Gastrocnemius medialis (tissue), 4 donors: ENCODE measurements at regions not wholly inside any gene's neighbourhood (a gene's known extent, or its start where the extent isn't known, plus 50 kb on each side); places are given as distances from the start of the nearest gene placed in this dataset.

Experiments used
- ATAC-seq, 2 donors: fragments of 150-250 bp; one replicate each; pipeline ENCODE4 v1.9.1; 2016
- DNase-seq, 2 donors: peaks; one replicate each; pipeline ENCODE4 v3.0.0-alpha.2; 2019
- H3K27ac ChIP-seq, 4 donors: fragments of 200-600 bp; sonication (generic); 1 replicate in 1 of 4; 2 replicates in 3 of 4; pipeline ENCODE4 v1.5.1; 2016 to 2018; ENCODE audit warnings: mild to moderate bottlenecking in 2 of 4, moderate library complexity in 1 of 4
- H3K27me3 ChIP-seq, 3 donors: fragments of 200-600 bp; sonication (generic) in 2 of 3; 1 replicate in 1 of 3; 2 replicates in 2 of 3; pipeline versions ENCODE4 v1.5.1 to v1.6.0; 2016 to 2019; ENCODE audit warnings: mild to moderate bottlenecking in 1 of 3, moderate library complexity in 1 of 3
- H3K36me3 ChIP-seq, 2 donors: fragments of 200-600 bp; sonication (generic) in 1 of 2; one replicate each; pipeline ENCODE4 v1.5.1; 2017 to 2018
- H3K4me1 ChIP-seq, 2 donors: fragments of 200-600 bp; sonication (generic) in 1 of 2; one replicate each; pipeline ENCODE4 v1.5.1; 2016 to 2017; ENCODE audit warnings: mild to moderate bottlenecking in 2 of 2
- H3K4me3 ChIP-seq, 4 donors: fragments of 200-600 bp; sonication (generic) in 3 of 4; 1 replicate in 1 of 4; 2 replicates in 3 of 4; pipeline ENCODE4 v1.5.1; 2016 to 2019; ENCODE audit warnings: mild to moderate bottlenecking in 2 of 4
- H3K9me3 ChIP-seq, 3 donors: fragments of 200-600 bp; sonication (generic) in 2 of 3; 1 replicate in 1 of 3; 2 replicates in 2 of 3; pipeline ENCODE4 v1.5.1; 2016 to 2019
- POLR2A ChIP-seq, 2 donors: fragments of 450-650 bp; IDR thresholded peaks; one replicate each; pipeline ENCODE4 v1.6.1; 2017; ENCODE audit warnings: antibody characterized with exemption in 2 of 2, mild to moderate bottlenecking in 2 of 2, moderate library complexity in 2 of 2
- in situ Hi-C, 4 donors: fragments of 200-750 bp; cut with MboI; loops; one replicate each; pipeline versions ENCODE4 v1.15.0 to v1.8.0; 2017; ENCODE audit warnings: low sequenced_read_pairs in 4 of 4
- intact Hi-C: fragments of 100-400 bp; cut with DNase I; formaldehyde crosslinking; loops from one replicate; pipeline ENCODE4 v1.15.1; 2023; ENCODE audit warnings: low total_unique reads
- TF ChIP-seq, protein P1 (sequence below), 5 experiments: fragments of 450-650 bp in 3 of 5; fragments of 200-600 bp in 2 of 5; sonication (generic) in 2 of 5; IDR thresholded peaks in 4 of 5; conservative IDR thresholded peaks in 1 of 5; 1 replicate in 4 of 5; 2 replicates in 1 of 5; pipeline ENCODE4 v1.5.1; 2016 to 2019; ENCODE audit warnings: antibody characterized with exemption in 5 of 5, mild to moderate bottlenecking in 3 of 5, moderate library complexity in 3 of 5

DNA sequence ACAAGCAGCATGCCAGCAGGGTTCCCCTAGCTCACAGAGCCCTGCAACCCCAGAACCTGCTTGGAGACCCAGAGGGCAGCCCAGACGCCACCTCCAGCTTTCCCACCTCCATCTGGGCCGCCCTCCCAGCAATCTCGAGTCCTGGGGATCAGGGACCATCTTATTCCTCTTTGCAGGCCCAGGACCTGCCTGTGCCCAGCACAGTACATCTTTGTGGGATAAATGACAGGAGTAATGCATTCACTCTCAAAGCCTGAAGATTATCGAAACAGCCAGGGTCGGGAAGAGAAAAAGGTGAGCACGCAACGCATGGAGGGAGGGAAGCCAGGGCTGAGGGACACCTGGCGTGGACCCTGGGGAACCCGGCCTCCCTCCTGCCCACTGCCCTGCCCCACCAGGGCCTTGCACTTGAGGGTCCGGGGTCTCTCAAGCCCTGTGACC is 144.1 kb downstream of the NDUFA10 start:
- H3K27ac ChIP-seq = no peak overlapping the region
- in situ Hi-C loops (loop anchor here (10.0 to 25.0 kb wide), 3 partner anchors 469 to 846 kb away; partner anchors contain the start of gene HDAC4 (in 1 of the 4)), intact Hi-C loops (no loop called here)
- DNase-seq (no peak), ATAC-seq (no peak)
- H3K4me1 ChIP-seq = peaks cover 0 to 6% of the 10 kb centered on the region in 2 donors
- no peaks in the 10 kb centered on the region for H3K9me3 ChIP-seq
- no peaks in the 10 kb centered on the region for H3K27me3 ChIP-seq
- no peaks in the 10 kb centered on the region for H3K36me3 ChIP-seq
- H3K4me3 ChIP-seq = no peak overlapping the region
- TF ChIP-seq, protein P1, sequence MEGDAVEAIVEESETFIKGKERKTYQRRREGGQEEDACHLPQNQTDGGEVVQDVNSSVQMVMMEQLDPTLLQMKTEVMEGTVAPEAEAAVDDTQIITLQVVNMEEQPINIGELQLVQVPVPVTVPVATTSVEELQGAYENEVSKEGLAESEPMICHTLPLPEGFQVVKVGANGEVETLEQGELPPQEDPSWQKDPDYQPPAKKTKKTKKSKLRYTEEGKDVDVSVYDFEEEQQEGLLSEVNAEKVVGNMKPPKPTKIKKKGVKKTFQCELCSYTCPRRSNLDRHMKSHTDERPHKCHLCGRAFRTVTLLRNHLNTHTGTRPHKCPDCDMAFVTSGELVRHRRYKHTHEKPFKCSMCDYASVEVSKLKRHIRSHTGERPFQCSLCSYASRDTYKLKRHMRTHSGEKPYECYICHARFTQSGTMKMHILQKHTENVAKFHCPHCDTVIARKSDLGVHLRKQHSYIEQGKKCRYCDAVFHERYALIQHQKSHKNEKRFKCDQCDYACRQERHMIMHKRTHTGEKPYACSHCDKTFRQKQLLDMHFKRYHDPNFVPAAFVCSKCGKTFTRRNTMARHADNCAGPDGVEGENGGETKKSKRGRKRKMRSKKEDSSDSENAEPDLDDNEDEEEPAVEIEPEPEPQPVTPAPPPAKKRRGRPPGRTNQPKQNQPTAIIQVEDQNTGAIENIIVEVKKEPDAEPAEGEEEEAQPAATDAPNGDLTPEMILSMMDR (IDR thresholded peaks at IDR 0.05 in 4 of 5, conservative IDR thresholded peaks at IDR 0.05 in 1 of 5) = no peak
- no peak for TF ChIP-seq POLR2A (IDR thresholded peaks at IDR 0.05)

DNA sequence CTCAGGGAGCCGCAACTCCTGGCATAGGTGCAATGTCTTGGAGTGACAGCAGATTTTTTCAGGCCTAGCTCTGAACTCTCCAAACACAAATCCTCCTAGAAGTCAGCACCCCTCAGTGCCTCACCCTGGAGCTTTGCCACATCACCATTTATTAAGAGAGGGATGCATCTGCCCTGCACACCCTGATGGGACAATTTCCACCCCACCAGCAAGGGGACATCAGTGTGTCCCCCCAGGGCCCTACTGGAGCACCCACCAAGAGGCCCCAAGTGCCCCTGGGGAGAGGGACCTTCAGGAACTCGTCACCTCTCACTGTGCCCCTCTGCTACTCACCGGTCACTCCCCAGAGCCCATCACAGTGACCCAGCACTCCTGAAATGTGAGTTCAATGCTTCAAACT is 144.7 kb downstream of the NDUFA10 start:
- DNase-seq (no peak), ATAC-seq (no peak)
- no peaks in the 10 kb centered on the region for H3K27me3 ChIP-seq
- H3K4me1 ChIP-seq = peaks cover 0 to 6% of the 10 kb centered on the region in 2 donors
- TF ChIP-seq, protein P1 (IDR thresholded peaks at IDR 0.05 in 4 of 5, conservative IDR thresholded peaks at IDR 0.05 in 1 of 5) = no peak
- no peak for TF ChIP-seq POLR2A (IDR thresholded peaks at IDR 0.05)
- in situ Hi-C loops = loop anchor here (10.0 to 25.0 kb wide), 3 partner anchors 468 to 846 kb away; partner anchors contain the start of gene HDAC4 (in 1 of the 4)
- H3K36me3 ChIP-seq = no peaks in the 10 kb centered on the region
- H3K4me3 ChIP-seq = no peak overlapping the region
- no peaks in the 10 kb centered on the region for H3K9me3 ChIP-seq
- intact Hi-C loops = no loop called here
- H3K27ac ChIP-seq = no peak overlapping the region

DNA sequence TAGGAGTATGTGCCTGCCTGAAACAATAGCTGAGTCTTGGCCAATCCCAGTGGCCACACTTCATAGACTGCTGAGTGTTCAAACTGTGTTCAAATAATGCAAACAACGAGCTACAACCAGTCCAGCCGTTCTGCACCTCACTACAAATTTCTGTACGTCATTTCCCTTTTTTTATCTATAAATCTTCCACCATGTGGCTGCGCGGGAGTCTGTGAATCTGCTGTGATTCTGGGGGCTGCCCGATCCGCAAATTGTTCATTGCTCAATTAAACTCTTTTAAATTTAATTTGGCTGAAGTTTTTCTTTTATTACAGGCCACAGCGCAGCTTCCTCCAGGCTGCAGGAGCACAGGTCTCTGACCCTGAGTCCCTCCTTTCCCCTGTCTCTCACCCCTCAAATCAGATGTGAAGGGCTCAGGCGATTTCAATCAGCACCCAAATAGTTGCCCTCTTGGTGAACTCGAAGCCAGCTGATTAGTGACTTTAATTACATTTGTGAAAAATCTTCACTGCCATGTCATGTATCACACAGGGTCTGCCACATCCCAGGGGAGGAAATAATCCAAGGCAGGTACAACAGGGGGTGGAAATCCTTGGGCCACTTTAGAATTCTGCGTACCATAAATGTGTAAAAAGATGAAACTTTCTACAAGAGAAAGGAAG is 145.6 kb downstream of the NDUFA10 start:
- no peak overlapping the region for H3K27ac ChIP-seq
- H3K4me1 ChIP-seq = peaks cover 0 to 6% of the 10 kb centered on the region in 2 donors
- ATAC-seq (no peak), DNase-seq (no peak)
- no peak overlapping the region for H3K4me3 ChIP-seq
- no peaks in the 10 kb centered on the region for H3K9me3 ChIP-seq
- in situ Hi-C loops = loop anchor here (10.0 to 25.0 kb wide), 3 partner anchors 467 to 845 kb away; partner anchors contain the start of gene HDAC4 (in 1 of the 4)
- no peak for TF ChIP-seq POLR2A (IDR thresholded peaks at IDR 0.05)
- H3K27me3 ChIP-seq = peaks cover 2 to 5% (median 2%) of the 10 kb centered on the region in 3 donors
- H3K36me3 ChIP-seq = no peaks in the 10 kb centered on the region
- intact Hi-C loops = no loop called here

DNA sequence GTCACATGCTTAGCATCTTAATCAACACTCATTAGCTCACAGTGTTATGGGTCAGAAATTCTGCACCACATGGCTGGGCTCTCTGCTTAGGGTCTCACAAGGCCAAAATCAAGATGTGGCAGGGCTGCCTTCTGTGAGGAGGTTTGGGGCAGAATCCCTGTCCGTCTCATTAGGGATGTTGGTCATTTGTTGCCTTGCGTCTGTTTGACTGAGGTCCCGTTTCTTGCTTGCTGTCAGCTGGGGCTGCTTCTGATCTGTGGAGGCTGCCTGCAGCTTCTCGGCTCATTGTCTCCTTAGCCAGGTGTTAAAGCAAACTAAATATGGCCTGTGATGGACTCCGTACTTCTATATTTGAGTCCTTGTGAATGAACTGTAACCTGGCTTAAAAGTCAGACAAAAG is 146.5 kb downstream of the NDUFA10 start:
- Histone ChIP-seq H3K27ac (no peak overlapping the region), H3K36me3 (no peaks in the 10 kb centered on the region), H3K4me3 (no peak overlapping the region), H3K9me3 (no peaks in the 10 kb centered on the region), H3K4me1 (peaks cover 0 to 6% of the 10 kb centered on the region in 2 donors), H3K27me3 (peaks cover 2 to 10% (median 10%) of the 10 kb centered on the region in 3 donors)
- no peak for ATAC-seq
- intact Hi-C loops = no loop called here
- no peak for TF ChIP-seq POLR2A (IDR thresholded peaks at IDR 0.05)
- TF ChIP-seq, protein P1 (IDR thresholded peaks at IDR 0.05 in 4 of 5, conservative IDR thresholded peaks at IDR 0.05 in 1 of 5) = no peak
- DNase-seq = no peak
- in situ Hi-C loops = loop anchor here in 3 of 4 donors (25.0 kb wide), 2 partner anchors 466 to 841 kb away; partner anchors contain the start of gene HDAC4 (in 1 of the 3)

DNA sequence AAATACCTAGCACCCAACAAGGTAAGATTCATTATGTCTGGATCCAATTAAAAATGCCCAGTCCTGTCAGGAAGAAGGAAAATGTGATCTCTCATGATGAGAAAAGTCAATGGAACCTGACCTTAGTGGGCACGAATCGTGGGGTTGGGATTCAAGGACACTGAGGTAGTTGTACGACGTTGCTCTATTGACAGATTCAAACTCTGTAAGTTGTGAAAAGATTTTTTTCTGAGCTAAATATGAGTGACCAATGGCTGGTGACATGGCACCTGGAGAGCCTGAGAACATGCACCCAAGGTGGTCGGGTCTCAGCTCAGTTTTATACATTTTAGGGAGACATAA is 148.2 kb downstream of the NDUFA10 start:
- DNase-seq = no peak
- H3K27me3 ChIP-seq = peaks cover 2 to 10% (median 10%) of the 10 kb centered on the region in 3 donors
- intact Hi-C loops = no loop called here
- no peak overlapping the region for H3K4me3 ChIP-seq
- TF ChIP-seq, protein P1 (IDR thresholded peaks at IDR 0.05 in 4 of 5, conservative IDR thresholded peaks at IDR 0.05 in 1 of 5) = no peak
- no peak for TF ChIP-seq POLR2A (IDR thresholded peaks at IDR 0.05)
- in situ Hi-C loops = loop anchor here in 3 of 4 donors (25.0 kb wide), 2 partner anchors 465 to 840 kb away; partner anchors contain the start of gene HDAC4 (in 1 of the 3)
- H3K36me3 ChIP-seq = no peaks in the 10 kb centered on the region
- H3K9me3 ChIP-seq = no peaks in the 10 kb centered on the region
- no peak overlapping the region for H3K27ac ChIP-seq
- ATAC-seq = no peak
- peaks cover 0 to 3% of the 10 kb centered on the region in 2 donors for H3K4me1 ChIP-seq
